Right ventricle myocardium inferior (tissue), 1 donor: ENCODE measurements at regions not wholly inside any gene's neighbourhood (a gene's known extent, or its start where the extent isn't known, plus 50 kb on each side); places are given as distances from the start of the nearest gene placed in this dataset.
A peak's percentile ranks its signal among the peaks of the same experiment; 100 is the strongest.
"Not testable (repeated sequence)": the region's sequence is repeated elsewhere in the genome, so short reads cannot be mapped to it uniquely, and the experiment has no call there.

Experiments
- ATAC-seq: fragments of 200-7000 bp; cut with Tn5 transposase; one replicate; pipeline ENCODE4 v1.9.1; 2020; ENCODE audit warnings: mild to moderate bottlenecking, moderate library complexity
- DNase-seq: peaks from one replicate; pipeline ENCODE4 v3.0.0; 2021; ENCODE audit errors: missing footprints
- intact Hi-C: fragments of 100-400 bp; cut with DNase I; formaldehyde crosslinking; loops from one replicate; pipeline ENCODE4 v1.11.0; 2022
- donor health status: DM: no; HTN: yes; CAD: no; lungs with severe emphysema.

GRCh38 chr13:33340631-33341030, 55.1 kb upstream of the STARD13 start:
- DNase-seq (no peak), ATAC-seq (no peak)
- intact Hi-C loops = no loop called here

GRCh38 chr13:33341861-33342452, 56.4 kb upstream of the STARD13 start:
- intact Hi-C loops = no loop called here
- DNase-seq = no peak
- no peak for ATAC-seq

- intact Hi-C loops = no loop called here
- no peak for DNase-seq
- ATAC-seq = no peak
Observed at GRCh38 chr13:33345842-33346241, 60.3 kb upstream of the STARD13 start.

- ATAC-seq = no peak
- intact Hi-C loops = no loop called here
- DNase-seq = no peak
Observed at GRCh38 chr13:33347861-33348260, 62.3 kb upstream of the STARD13 start.

- DNase-seq (no peak), ATAC-seq (no peak)
- intact Hi-C loops = no loop called here
Observed at GRCh38 chr13:33348366-33348765, 62.8 kb upstream of the STARD13 start.

- peak; percentile 26 for ATAC-seq
- no peak for DNase-seq
- intact Hi-C loops = no loop called here
Observed at GRCh38 chr13:33349288-33349985, 63.9 kb upstream of the STARD13 start.

GRCh38 chr13:33349986-33350826, 64.7 kb upstream of the STARD13 start:
- intact Hi-C loops = loop anchor here (2.0 to 10.0 kb wide), 4 partner anchors 65 to 142 kb away; partner anchors contain the start of gene STARD13
- ATAC-seq = peak; percentile 85
- DNase-seq = peak; percentile 77

- intact Hi-C loops = loop anchor here (2.0 to 10.0 kb wide), 4 partner anchors 67 to 141 kb away; partner anchors contain the start of gene STARD13
- no peak for DNase-seq
- no peak for ATAC-seq
Observed at GRCh38 chr13:33351319-33351718, 65.8 kb upstream of the STARD13 start.

- ATAC-seq (no peak), DNase-seq (no peak)
- intact Hi-C loops = loop anchor here (2.0 to 10.0 kb wide), 4 partner anchors 93 to 189 kb away; no protein-coding TSS in a partner anchor
Observed at GRCh38 chr13:33352041-33352440, 66.5 kb upstream of the STARD13 start.

- intact Hi-C loops = loop anchor here (2.0 to 10.0 kb wide), 4 partner anchors 92 to 188 kb away; no protein-coding TSS in a partner anchor
- DNase-seq = no peak
- ATAC-seq = no peak
Observed at GRCh38 chr13:33352526-33352925, 67.0 kb upstream of the STARD13 start.

GRCh38 chr13:33353210-33353609, 67.7 kb upstream of the STARD13 start:
- intact Hi-C loops = loop anchor here (2.0 to 10.0 kb wide), 4 partner anchors 92 to 188 kb away; no protein-coding TSS in a partner anchor
- DNase-seq (peak; percentile 76), ATAC-seq (peak; percentile 54)

- no peak for ATAC-seq
- DNase-seq = no peak
- intact Hi-C loops = loop anchor here (2.0 to 10.0 kb wide), 4 partner anchors 91 to 187 kb away; no protein-coding TSS in a partner anchor
Observed at GRCh38 chr13:33353646-33354045, 68.1 kb upstream of the STARD13 start.

GRCh38 chr13:33355201-33355895, 69.8 kb upstream of the STARD13 start:
- DNase-seq (no peak), ATAC-seq (peak; percentile 75)
- intact Hi-C loops = loop anchor here (10.0 kb wide), 1 partner anchor 89 kb away; no protein-coding TSS in a partner anchor

GRCh38 chr13:33358076-33358475, 72.5 kb upstream of the STARD13 start:
- not testable (repeated sequence) for DNase-seq, ATAC-seq
- intact Hi-C loops = loop anchor here (10.0 kb wide), 1 partner anchor 87 kb away; no protein-coding TSS in a partner anchor

- ATAC-seq = peak; percentile 64
- intact Hi-C loops = no loop called here
Observed at GRCh38 chr13:33362986-33363727, 77.6 kb upstream of the STARD13 start.

GRCh38 chr13:33364192-33364591, 78.6 kb upstream of the STARD13 start:
- ATAC-seq = no peak
- intact Hi-C loops = no loop called here

More at GRCh38 chr13:33362986-33363727, 77.6 kb upstream of the STARD13 start:
- no peak for DNase-seq

GRCh38 chr13:33366469-33367062, 81.0 kb upstream of the STARD13 start:
- no peak for DNase-seq
- intact Hi-C loops = no loop called here
- no peak for ATAC-seq

More at GRCh38 chr13:33364192-33364591, 78.6 kb upstream of the STARD13 start:
- no peak for DNase-seq
